ENCODE measurements at regions not wholly inside any gene's neighbourhood (a gene's known extent, or its start where the extent isn't known, plus 50 kb on each side); places are given as distances from the start of the nearest gene placed in this dataset.

DNA sequence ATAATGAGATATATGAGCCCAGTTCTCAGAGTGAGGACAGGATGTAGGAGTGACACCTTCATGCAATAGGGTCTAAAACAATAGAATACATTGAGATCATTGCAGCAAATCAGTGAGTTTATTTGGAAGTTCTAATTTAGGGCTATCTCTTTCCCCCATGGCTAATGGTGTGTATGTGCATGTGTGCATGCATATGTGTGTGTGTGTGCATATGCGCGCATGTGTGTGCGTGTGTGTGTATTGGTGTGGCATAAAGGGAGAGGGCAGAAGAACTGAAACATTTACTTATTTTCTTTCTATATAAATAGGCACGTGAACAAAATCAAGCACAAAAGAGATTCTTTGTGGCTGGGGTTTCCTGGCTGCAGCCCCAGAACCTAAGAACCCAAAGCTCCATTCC, 115.7 kb upstream of the VEPH1 start (continued):
- TF ChIP-seq ZNF274 (IDR thresholded peaks at IDR 0.05; ENCODE audit: borderline replicate concordance, extremely low read depth, low read length), result no peak
- no peak for TF ChIP-seq SP4 (IDR thresholded peaks at IDR 0.05; ENCODE audit: low read length)
